ENCODE measurements at regions not wholly inside any gene's neighbourhood (a gene's known extent, or its start where the extent isn't known, plus 50 kb on each side); places are given as distances from the start of the nearest gene placed in this dataset.

GRCh38 chr3:110783541-110783940, 288.1 kb upstream of the NECTIN3 start:
- no peaks in the 10 kb centered on the region for H3K9me3 ChIP-seq (ENCODE audit: control insufficient read depth, low read length)
- no peak overlapping the region for H4K8ac ChIP-seq (ENCODE audit: low read length)
- H2AK5ac ChIP-seq (ENCODE audit: low read length, severe bottlenecking): no peak overlapping the region
- H2AFZ ChIP-seq (ENCODE audit: low read depth, low read length): no peak overlapping the region
- 33% methylated on average over 1 of the region's 3 CpGs for WGBS
- H2BK15ac ChIP-seq (ENCODE audit: low read depth, poor library complexity, severe bottlenecking): no peak overlapping the region
- no peaks in the 10 kb centered on the region for H3K79me1 ChIP-seq (replicated peaks; ENCODE audit: low read length, poor library complexity, severe bottlenecking)
- H3K4me3 ChIP-seq (ENCODE audit: insufficient read depth in 1 of 2, low read depth in 1 of 2, low read length in 2 of 2): no peak overlapping the region
- H2BK12ac ChIP-seq (ENCODE audit: low read length in 2 of 2): no peak overlapping the region
- H3K36me3 ChIP-seq (ENCODE audit: control insufficient read depth in 1 of 2, insufficient read depth in 2 of 2, low read depth in 1 of 2, low read length in 2 of 2): no peaks in the 10 kb centered on the region
- no peak overlapping the region for H3K4me2 ChIP-seq (ENCODE audit: low read length, poor library complexity, severe bottlenecking)
- H3K27ac ChIP-seq (ENCODE audit: low read length, poor library complexity, severe bottlenecking): no peak overlapping the region
- H3K23ac ChIP-seq (ENCODE audit: low read length in 2 of 2): no peak overlapping the region
- H3K4ac ChIP-seq (ENCODE audit: low read depth in 1 of 2, low read length in 2 of 2): no peak overlapping the region
- DNase-seq: no peak
- no peak overlapping the region for H2BK120ac ChIP-seq (ENCODE audit: low read depth, low read length)
- H3K27me3 ChIP-seq (ENCODE audit: control insufficient read depth in 1 of 2, insufficient read depth in 1 of 2, low read length in 2 of 2): no peaks in the 10 kb centered on the region
- no peak overlapping the region for H3K18ac ChIP-seq (ENCODE audit: low read depth in 1 of 2, low read length in 2 of 2)
- no peak overlapping the region for H3K9ac ChIP-seq (ENCODE audit: low read length)
- no peaks in the 10 kb centered on the region for H3K4me1 ChIP-seq (ENCODE audit: control insufficient read depth, insufficient read depth, low read depth, low read length)
- no peak overlapping the region for H3K14ac ChIP-seq (ENCODE audit: low read length in 2 of 2)
- no peak overlapping the region for H4K91ac ChIP-seq (ENCODE audit: low read length)
- H2BK5ac ChIP-seq (ENCODE audit: low read depth, low read length, poor library complexity, severe bottlenecking): no peak overlapping the region

- no peak for DNase-seq
- H2BK120ac ChIP-seq (ENCODE audit: low read depth, low read length): no peak overlapping the region
- H3K4me3 ChIP-seq (ENCODE audit: insufficient read depth in 1 of 2, low read depth in 1 of 2, low read length in 2 of 2): no peak overlapping the region
- no peak overlapping the region for H2BK15ac ChIP-seq (ENCODE audit: low read depth, poor library complexity, severe bottlenecking)
- H3K27me3 ChIP-seq (ENCODE audit: control insufficient read depth in 1 of 2, insufficient read depth in 1 of 2, low read length in 2 of 2): no peaks in the 10 kb centered on the region
- H3K18ac ChIP-seq (ENCODE audit: low read depth in 1 of 2, low read length in 2 of 2): no peak overlapping the region
- H2AK5ac ChIP-seq (ENCODE audit: low read length, severe bottlenecking): no peak overlapping the region
- no peak overlapping the region for H3K4ac ChIP-seq (ENCODE audit: low read depth in 1 of 2, low read length in 2 of 2)
- H2BK5ac ChIP-seq (ENCODE audit: low read depth, low read length, poor library complexity, severe bottlenecking): no peak overlapping the region
- H3K23ac ChIP-seq (ENCODE audit: low read length in 2 of 2): no peak overlapping the region
- H2AFZ ChIP-seq (ENCODE audit: low read depth, low read length): no peak overlapping the region
- no peak overlapping the region for H4K8ac ChIP-seq (ENCODE audit: low read length)
- H3K4me1 ChIP-seq (ENCODE audit: control insufficient read depth, insufficient read depth, low read depth, low read length): no peaks in the 10 kb centered on the region
- no peaks in the 10 kb centered on the region for H3K79me1 ChIP-seq (replicated peaks; ENCODE audit: low read length, poor library complexity, severe bottlenecking)
- H3K9ac ChIP-seq (ENCODE audit: low read length): no peak overlapping the region
- H3K36me3 ChIP-seq (ENCODE audit: control insufficient read depth in 1 of 2, insufficient read depth in 2 of 2, low read depth in 1 of 2, low read length in 2 of 2): no peaks in the 10 kb centered on the region
- WGBS: 100% methylated on average over 1 of the region's 1 CpG
- H2BK12ac ChIP-seq (ENCODE audit: low read length in 2 of 2): no peak overlapping the region
- H3K14ac ChIP-seq (ENCODE audit: low read length in 2 of 2): no peak overlapping the region
- no peaks in the 10 kb centered on the region for H3K9me3 ChIP-seq (ENCODE audit: control insufficient read depth, low read length)
- H4K91ac ChIP-seq (ENCODE audit: low read length): no peak overlapping the region
- no peak overlapping the region for H3K4me2 ChIP-seq (ENCODE audit: low read length, poor library complexity, severe bottlenecking)
- H3K27ac ChIP-seq (ENCODE audit: low read length, poor library complexity, severe bottlenecking): no peak overlapping the region
Observed at GRCh38 chr3:110788794-110789193, 282.8 kb upstream of the NECTIN3 start.

GRCh38 chr3:110789315-110789714, 282.3 kb upstream of the NECTIN3 start:
- H2AK5ac ChIP-seq (ENCODE audit: low read length, severe bottlenecking): no peak overlapping the region
- H3K9me3 ChIP-seq (ENCODE audit: control insufficient read depth, low read length): no peaks in the 10 kb centered on the region
- no peak overlapping the region for H2BK12ac ChIP-seq (ENCODE audit: low read length in 2 of 2)
- H3K9ac ChIP-seq (ENCODE audit: low read length): no peak overlapping the region
- no peak overlapping the region for H2AFZ ChIP-seq (ENCODE audit: low read depth, low read length)
- no peak overlapping the region for H3K4me3 ChIP-seq (ENCODE audit: insufficient read depth in 1 of 2, low read depth in 1 of 2, low read length in 2 of 2)
- H3K36me3 ChIP-seq (ENCODE audit: control insufficient read depth in 1 of 2, insufficient read depth in 2 of 2, low read depth in 1 of 2, low read length in 2 of 2): no peaks in the 10 kb centered on the region
- no peak overlapping the region for H3K14ac ChIP-seq (ENCODE audit: low read length in 2 of 2)
- no peak overlapping the region for H3K4ac ChIP-seq (ENCODE audit: low read depth in 1 of 2, low read length in 2 of 2)
- WGBS: no CpG with 5 or more reads among the region's 2 CpGs
- H4K8ac ChIP-seq (ENCODE audit: low read length): no peak overlapping the region
- no peak overlapping the region for H3K4me2 ChIP-seq (ENCODE audit: low read length, poor library complexity, severe bottlenecking)
- H2BK5ac ChIP-seq (ENCODE audit: low read depth, low read length, poor library complexity, severe bottlenecking): no peak overlapping the region
- no peak overlapping the region for H3K23ac ChIP-seq (ENCODE audit: low read length in 2 of 2)
- H3K4me1 ChIP-seq (ENCODE audit: control insufficient read depth, insufficient read depth, low read depth, low read length): no peaks in the 10 kb centered on the region
- no peak overlapping the region for H3K27ac ChIP-seq (ENCODE audit: low read length, poor library complexity, severe bottlenecking)
- no peaks in the 10 kb centered on the region for H3K27me3 ChIP-seq (ENCODE audit: control insufficient read depth in 1 of 2, insufficient read depth in 1 of 2, low read length in 2 of 2)
- H4K91ac ChIP-seq (ENCODE audit: low read length): no peak overlapping the region
- no peak overlapping the region for H3K18ac ChIP-seq (ENCODE audit: low read depth in 1 of 2, low read length in 2 of 2)
- no peak overlapping the region for H2BK120ac ChIP-seq (ENCODE audit: low read depth, low read length)
- no peak for DNase-seq
- H3K79me1 ChIP-seq (replicated peaks; ENCODE audit: low read length, poor library complexity, severe bottlenecking): no peaks in the 10 kb centered on the region
- H2BK15ac ChIP-seq (ENCODE audit: low read depth, poor library complexity, severe bottlenecking): no peak overlapping the region

GRCh38 chr3:110790631-110791030, 281.0 kb upstream of the NECTIN3 start:
- no peak overlapping the region for H3K14ac ChIP-seq (ENCODE audit: low read length in 2 of 2)
- H3K9ac ChIP-seq (ENCODE audit: low read length): no peak overlapping the region
- H3K4me3 ChIP-seq (ENCODE audit: insufficient read depth in 1 of 2, low read depth in 1 of 2, low read length in 2 of 2): no peak overlapping the region
- H3K27me3 ChIP-seq (ENCODE audit: control insufficient read depth in 1 of 2, insufficient read depth in 1 of 2, low read length in 2 of 2): no peaks in the 10 kb centered on the region
- no peak overlapping the region for H3K18ac ChIP-seq (ENCODE audit: low read depth in 1 of 2, low read length in 2 of 2)
- H4K91ac ChIP-seq (ENCODE audit: low read length): no peak overlapping the region
- H2BK120ac ChIP-seq (ENCODE audit: low read depth, low read length): no peak overlapping the region
- H2BK5ac ChIP-seq (ENCODE audit: low read depth, low read length, poor library complexity, severe bottlenecking): no peak overlapping the region
- no peak overlapping the region for H3K27ac ChIP-seq (ENCODE audit: low read length, poor library complexity, severe bottlenecking)
- 97% methylated on average over 2 of the region's 2 CpGs for WGBS
- no peak overlapping the region for H2BK12ac ChIP-seq (ENCODE audit: low read length in 2 of 2)
- H3K4me1 ChIP-seq (ENCODE audit: control insufficient read depth, insufficient read depth, low read depth, low read length): no peaks in the 10 kb centered on the region
- no peaks in the 10 kb centered on the region for H3K79me1 ChIP-seq (replicated peaks; ENCODE audit: low read length, poor library complexity, severe bottlenecking)
- H3K9me3 ChIP-seq (ENCODE audit: control insufficient read depth, low read length): no peaks in the 10 kb centered on the region
- no peaks in the 10 kb centered on the region for H3K36me3 ChIP-seq (ENCODE audit: control insufficient read depth in 1 of 2, insufficient read depth in 2 of 2, low read depth in 1 of 2, low read length in 2 of 2)
- no peak overlapping the region for H2AK5ac ChIP-seq (ENCODE audit: low read length, severe bottlenecking)
- H2AFZ ChIP-seq (ENCODE audit: low read depth, low read length): no peak overlapping the region
- no peak for DNase-seq
- H3K23ac ChIP-seq (ENCODE audit: low read length in 2 of 2): no peak overlapping the region
- no peak overlapping the region for H2BK15ac ChIP-seq (ENCODE audit: low read depth, poor library complexity, severe bottlenecking)
- no peak overlapping the region for H4K8ac ChIP-seq (ENCODE audit: low read length)
- H3K4me2 ChIP-seq (ENCODE audit: low read length, poor library complexity, severe bottlenecking): no peak overlapping the region
- H3K4ac ChIP-seq (ENCODE audit: low read depth in 1 of 2, low read length in 2 of 2): no peak overlapping the region

Measured in mesenchymal stem cell (in vitro differentiated cells and primary cell).